ENCODE measurements at regions not wholly inside any gene's neighbourhood (a gene's known extent, or its start where the extent isn't known, plus 50 kb on each side); places are given as distances from the start of the nearest gene placed in this dataset.

GRCh38 chr9:118527261-118527660 is 823.1 kb downstream of the TLR4 start:
- Histone ChIP-seq H3K4me1 (ENCODE audit: insufficient read depth, low read length) (peaks cover 2% of the 10 kb centered on the region; the same call in 1 of the 2 replicates), H2BK5ac (ENCODE audit: insufficient read length, low read length) (no peak overlapping the region), H3K23ac (ENCODE audit: insufficient read length, low read depth, low read length) (no peak overlapping the region), H2BK120ac (ENCODE audit: low read depth, low read length, poor library complexity, severe bottlenecking) (no peak overlapping the region), H3T11ph (ENCODE audit: low read length) (no peak overlapping the region), H2BK20ac (ENCODE audit: low read depth, low read length, poor library complexity, severe bottlenecking) (no peak overlapping the region), H2BK12ac (ENCODE audit: insufficient read length, low read depth, low read length) (no peak overlapping the region), H4K5ac (ENCODE audit: insufficient read length, low read depth, low read length) (no peak overlapping the region), H3K79me1 (ENCODE audit: insufficient read depth, low read depth, low read length, poor library complexity, severe bottlenecking) (no peaks in the 10 kb centered on the region), H3K4me2 (ENCODE audit: insufficient read depth, insufficient read length, low read length) (no peak overlapping the region), H3K79me2 (ENCODE audit: insufficient read depth, low read length) (no peaks in the 10 kb centered on the region), H3K23me2 (ENCODE audit: insufficient read length, low read depth, low read length, poor library complexity, severe bottlenecking) (no peaks in the 10 kb centered on the region), H3K18ac (ENCODE audit: insufficient read length, low read depth, low read length) (no peak overlapping the region), H3K9me3 (ENCODE audit: control insufficient read depth, low read depth, low read length) (no peaks in the 10 kb centered on the region), H3K56ac (ENCODE audit: insufficient read length, low read depth, low read length) (no peak overlapping the region), H3K14ac (ENCODE audit: insufficient read depth, low read length) (no peak overlapping the region), H3K9ac (ENCODE audit: extremely low read depth, insufficient read length, low read length) (no peak overlapping the region), H4K91ac (ENCODE audit: insufficient read length, low read depth, low read length) (no peak overlapping the region), H4K8ac (replicated peaks; ENCODE audit: insufficient read length, low read depth, low read length) (no peak overlapping the region), H2AFZ (ENCODE audit: low read length) (no peak overlapping the region), H2BK15ac (ENCODE audit: low read depth, low read length) (no peak overlapping the region), H3K27me3 (ENCODE audit: insufficient read depth, low read length) (no peaks in the 10 kb centered on the region), H2AK5ac (ENCODE audit: insufficient read length, low read length) (no peak overlapping the region), H3K27ac (ENCODE audit: insufficient read length, low read depth, low read length) (no peak overlapping the region), H3K4ac (ENCODE audit: low read depth, low read length) (no peak overlapping the region), H4K20me1 (ENCODE audit: control insufficient read depth, insufficient read depth, insufficient read length) (no peaks in the 10 kb centered on the region)
- no peak overlapping the region for H3K27ac Mint-ChIP-seq
- no peaks in the 10 kb centered on the region for H3K9me3 Mint-ChIP-seq
- peaks cover 14% of the 10 kb centered on the region in 2 experiments for H3K4me1 Mint-ChIP-seq
- no peaks in the 10 kb centered on the region for H3K27me3 Mint-ChIP-seq (ENCODE audit: low read depth)
- no peaks in the 10 kb centered on the region for H3K36me3 Mint-ChIP-seq (ENCODE audit: insufficient read depth in 1 of 3, low read depth in 3 of 3)
- WGBS (ENCODE audit: extremely low coverage, insufficient read length, low lambda C conversion rate) = no CpG with 5 or more reads among the region's 1 CpG
- no peak for DNase-seq
- no peak overlapping the region for H3K4me3 Mint-ChIP-seq
- no peak for TF ChIP-seq CTCF (conservative IDR thresholded peaks at IDR 0.05)

Data from H9 (cell line).